Neural cell (in vitro differentiated cells): ENCODE measurements at regions not wholly inside any gene's neighbourhood (a gene's known extent, or its start where the extent isn't known, plus 50 kb on each side); places are given as distances from the start of the nearest gene placed in this dataset.

Experiments used
- EP300 ChIP-seq: fragments of 450-650 bp; conservative IDR thresholded peaks from 2 replicates; pipeline ENCODE4 v1.6.1; 2014; ENCODE audit warnings: antibody characterized with exemption, mild to moderate bottlenecking, moderate library complexity; ENCODE audit not compliant: poor library complexity, severe bottlenecking
- EZH2 ChIP-seq: fragments of 200-600, 300-800 bp; shearing (Covaris generic), sonication (generic); IDR thresholded peaks from 2 replicates; pipeline ENCODE4 v1.6.1; 2014; ENCODE audit warnings: antibody characterized with exemption, low read length, borderline replicate concordance, mild to moderate bottlenecking; ENCODE audit not compliant: insufficient read depth, poor library complexity, severe bottlenecking
- SMC3 ChIP-seq: fragments of 450-650 bp; conservative IDR thresholded peaks from 2 replicates; pipeline ENCODE4 v1.6.1; 2014; ENCODE audit warnings: antibody characterized with exemption, mild to moderate bottlenecking, moderate library complexity; ENCODE audit not compliant: poor library complexity
- TF ChIP-seq, protein P1 (sequence below): fragments of 450-650 bp; IDR thresholded peaks from 2 replicates; pipeline ENCODE4 v1.5.1; 2014; ENCODE audit warnings: antibody characterized with exemption, mild to moderate bottlenecking, moderate library complexity; ENCODE audit not compliant: poor library complexity, severe bottlenecking
- TF ChIP-seq, protein P2 (sequence below): IDR thresholded peaks from 2 replicates; pipeline ENCODE4 v1.6.1; 2012; ENCODE audit warnings: borderline replicate concordance

GRCh38 chr5:29853711-29854220 lies 1339.7 kb upstream of the CDH6 start:
- TF ChIP-seq, protein P1, sequence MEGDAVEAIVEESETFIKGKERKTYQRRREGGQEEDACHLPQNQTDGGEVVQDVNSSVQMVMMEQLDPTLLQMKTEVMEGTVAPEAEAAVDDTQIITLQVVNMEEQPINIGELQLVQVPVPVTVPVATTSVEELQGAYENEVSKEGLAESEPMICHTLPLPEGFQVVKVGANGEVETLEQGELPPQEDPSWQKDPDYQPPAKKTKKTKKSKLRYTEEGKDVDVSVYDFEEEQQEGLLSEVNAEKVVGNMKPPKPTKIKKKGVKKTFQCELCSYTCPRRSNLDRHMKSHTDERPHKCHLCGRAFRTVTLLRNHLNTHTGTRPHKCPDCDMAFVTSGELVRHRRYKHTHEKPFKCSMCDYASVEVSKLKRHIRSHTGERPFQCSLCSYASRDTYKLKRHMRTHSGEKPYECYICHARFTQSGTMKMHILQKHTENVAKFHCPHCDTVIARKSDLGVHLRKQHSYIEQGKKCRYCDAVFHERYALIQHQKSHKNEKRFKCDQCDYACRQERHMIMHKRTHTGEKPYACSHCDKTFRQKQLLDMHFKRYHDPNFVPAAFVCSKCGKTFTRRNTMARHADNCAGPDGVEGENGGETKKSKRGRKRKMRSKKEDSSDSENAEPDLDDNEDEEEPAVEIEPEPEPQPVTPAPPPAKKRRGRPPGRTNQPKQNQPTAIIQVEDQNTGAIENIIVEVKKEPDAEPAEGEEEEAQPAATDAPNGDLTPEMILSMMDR: no peak
- no peak for TF ChIP-seq SMC3
- TF ChIP-seq, protein P2, sequence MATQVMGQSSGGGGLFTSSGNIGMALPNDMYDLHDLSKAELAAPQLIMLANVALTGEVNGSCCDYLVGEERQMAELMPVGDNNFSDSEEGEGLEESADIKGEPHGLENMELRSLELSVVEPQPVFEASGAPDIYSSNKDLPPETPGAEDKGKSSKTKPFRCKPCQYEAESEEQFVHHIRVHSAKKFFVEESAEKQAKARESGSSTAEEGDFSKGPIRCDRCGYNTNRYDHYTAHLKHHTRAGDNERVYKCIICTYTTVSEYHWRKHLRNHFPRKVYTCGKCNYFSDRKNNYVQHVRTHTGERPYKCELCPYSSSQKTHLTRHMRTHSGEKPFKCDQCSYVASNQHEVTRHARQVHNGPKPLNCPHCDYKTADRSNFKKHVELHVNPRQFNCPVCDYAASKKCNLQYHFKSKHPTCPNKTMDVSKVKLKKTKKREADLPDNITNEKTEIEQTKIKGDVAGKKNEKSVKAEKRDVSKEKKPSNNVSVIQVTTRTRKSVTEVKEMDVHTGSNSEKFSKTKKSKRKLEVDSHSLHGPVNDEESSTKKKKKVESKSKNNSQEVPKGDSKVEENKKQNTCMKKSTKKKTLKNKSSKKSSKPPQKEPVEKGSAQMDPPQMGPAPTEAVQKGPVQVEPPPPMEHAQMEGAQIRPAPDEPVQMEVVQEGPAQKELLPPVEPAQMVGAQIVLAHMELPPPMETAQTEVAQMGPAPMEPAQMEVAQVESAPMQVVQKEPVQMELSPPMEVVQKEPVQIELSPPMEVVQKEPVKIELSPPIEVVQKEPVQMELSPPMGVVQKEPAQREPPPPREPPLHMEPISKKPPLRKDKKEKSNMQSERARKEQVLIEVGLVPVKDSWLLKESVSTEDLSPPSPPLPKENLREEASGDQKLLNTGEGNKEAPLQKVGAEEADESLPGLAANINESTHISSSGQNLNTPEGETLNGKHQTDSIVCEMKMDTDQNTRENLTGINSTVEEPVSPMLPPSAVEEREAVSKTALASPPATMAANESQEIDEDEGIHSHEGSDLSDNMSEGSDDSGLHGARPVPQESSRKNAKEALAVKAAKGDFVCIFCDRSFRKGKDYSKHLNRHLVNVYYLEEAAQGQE: no peak
- TF ChIP-seq EP300: no peak
- TF ChIP-seq EZH2: no peak
